GM10266 (cell line): ENCODE measurements at regions not wholly inside any gene's neighbourhood (a gene's known extent, or its start where the extent isn't known, plus 50 kb on each side); places are given as distances from the start of the nearest gene placed in this dataset.

Experiments
- DNase-seq: peaks from one replicate; pipeline ENCODE4 v3.0.0; 2012; ENCODE audit errors: extremely low spot score
- TF ChIP-seq, protein P1 (sequence below): IDR thresholded peaks from 2 replicates; pipeline ENCODE4 v1.5.1; 2012; ENCODE audit warnings: mild to moderate bottlenecking, low read depth; ENCODE audit not compliant: control insufficient read depth, insufficient read depth; ENCODE audit errors: missing control alignments

DNA sequence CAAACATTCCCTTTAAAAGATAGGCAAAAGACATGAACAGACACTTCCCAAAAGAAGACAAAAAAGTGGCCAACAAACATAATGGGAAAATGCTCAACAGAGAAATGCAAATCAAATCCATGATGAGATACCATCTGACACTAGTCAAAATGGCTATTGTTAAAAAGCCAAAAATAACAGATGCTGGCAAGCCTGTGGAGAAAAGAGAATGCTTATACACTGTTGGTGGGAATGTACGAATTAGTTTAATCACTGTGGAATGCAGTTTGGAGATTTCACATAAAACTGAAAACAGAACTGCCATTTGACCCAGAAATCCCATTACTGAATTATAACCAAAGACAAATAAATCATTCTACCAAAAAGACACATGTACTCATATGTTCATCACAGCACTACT, 58.3 kb upstream of the WDR41 start:
- TF ChIP-seq, protein P1, sequence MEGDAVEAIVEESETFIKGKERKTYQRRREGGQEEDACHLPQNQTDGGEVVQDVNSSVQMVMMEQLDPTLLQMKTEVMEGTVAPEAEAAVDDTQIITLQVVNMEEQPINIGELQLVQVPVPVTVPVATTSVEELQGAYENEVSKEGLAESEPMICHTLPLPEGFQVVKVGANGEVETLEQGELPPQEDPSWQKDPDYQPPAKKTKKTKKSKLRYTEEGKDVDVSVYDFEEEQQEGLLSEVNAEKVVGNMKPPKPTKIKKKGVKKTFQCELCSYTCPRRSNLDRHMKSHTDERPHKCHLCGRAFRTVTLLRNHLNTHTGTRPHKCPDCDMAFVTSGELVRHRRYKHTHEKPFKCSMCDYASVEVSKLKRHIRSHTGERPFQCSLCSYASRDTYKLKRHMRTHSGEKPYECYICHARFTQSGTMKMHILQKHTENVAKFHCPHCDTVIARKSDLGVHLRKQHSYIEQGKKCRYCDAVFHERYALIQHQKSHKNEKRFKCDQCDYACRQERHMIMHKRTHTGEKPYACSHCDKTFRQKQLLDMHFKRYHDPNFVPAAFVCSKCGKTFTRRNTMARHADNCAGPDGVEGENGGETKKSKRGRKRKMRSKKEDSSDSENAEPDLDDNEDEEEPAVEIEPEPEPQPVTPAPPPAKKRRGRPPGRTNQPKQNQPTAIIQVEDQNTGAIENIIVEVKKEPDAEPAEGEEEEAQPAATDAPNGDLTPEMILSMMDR, result no peak
- DNase-seq, result no peak

DNA sequence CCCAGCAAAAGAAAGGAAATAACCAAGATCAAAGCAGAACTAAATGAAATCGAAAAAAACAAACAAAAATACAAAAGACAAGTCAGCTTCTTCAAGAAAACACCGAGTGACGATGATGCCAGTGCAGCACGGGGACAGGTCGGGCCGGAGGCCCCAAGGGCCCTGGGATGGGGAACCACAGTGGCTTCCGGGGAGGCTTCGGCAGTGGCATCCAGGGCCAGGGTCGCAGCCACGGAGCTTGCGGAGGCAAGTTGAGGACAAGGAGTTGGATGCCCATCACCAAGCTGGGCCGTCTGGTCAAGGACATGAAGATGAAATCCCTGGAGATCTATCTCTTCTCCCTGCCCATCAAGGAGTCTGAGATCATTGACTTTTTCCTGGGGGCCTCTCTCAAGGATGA, 53.2 kb upstream of the WDR41 start:
- TF ChIP-seq, protein P1, result no peak
- no peak for DNase-seq
